Neural cell (in vitro differentiated cells): ENCODE measurements at regions not wholly inside any gene's neighbourhood (a gene's known extent, or its start where the extent isn't known, plus 50 kb on each side); places are given as distances from the start of the nearest gene placed in this dataset.

ENCODE experiments used
- H2AFZ ChIP-seq: fragments of 200-600, 300-800 bp; sonication (generic), shearing (Covaris generic); 2 replicates; pipeline ENCODE4 v1.6.0; 2014; ENCODE audit warnings: low read depth, mild to moderate bottlenecking, antibody characterized with exemption, low read length, moderate library complexity
- H3F3A ChIP-seq: fragments of 200-600 bp; shearing (Covaris generic); 2 replicates; pipeline ENCODE4 v1.6.1; 2016; ENCODE audit warnings: mild to moderate bottlenecking, moderate library complexity, mixed read lengths, antibody characterized with exemption, low read length; ENCODE audit not compliant: insufficient read depth, poor library complexity, severe bottlenecking
- H3K27ac ChIP-seq: fragments of 200-600, 300-800 bp; sonication (generic), shearing (Covaris generic); 2 replicates; pipeline ENCODE4 v1.5.1; 2014; ENCODE audit warnings: mild to moderate bottlenecking, low read length, moderate library complexity
- H3K27me3 ChIP-seq: fragments of 300-800, 200-600 bp; sonication (generic), shearing (Covaris generic); 2 replicates; pipeline ENCODE4 v1.6.0; 2014; ENCODE audit warnings: mild to moderate bottlenecking, low read depth, low read length, moderate library complexity; ENCODE audit not compliant: insufficient read depth
- H3K36me3 ChIP-seq: fragments of 300-800, 200-600 bp; sonication (generic), shearing (Covaris generic); 2 replicates; pipeline ENCODE4 v1.5.1; 2014; ENCODE audit warnings: mild to moderate bottlenecking, antibody characterized with exemption, low read length, moderate library complexity; ENCODE audit not compliant: insufficient read depth
- H3K4me2 ChIP-seq: fragments of 300-800, 200-600 bp; sonication (generic), shearing (Covaris generic); 2 replicates; pipeline ENCODE4 v1.6.0; 2014; ENCODE audit warnings: mild to moderate bottlenecking, low read length
- H3K4me3 ChIP-seq: fragments of 300-800, 200-600 bp; sonication (generic), shearing (Covaris generic); 2 replicates; pipeline ENCODE4 v1.5.1; 2014; ENCODE audit warnings: mild to moderate bottlenecking, low read length, moderate library complexity
- H3K79me2 ChIP-seq: fragments of 200-600 bp; shearing (Covaris generic); replicated peaks from 2 replicates; pipeline ENCODE4 v1.6.0; 2014; ENCODE audit warnings: mild to moderate bottlenecking, low read length, moderate library complexity; ENCODE audit not compliant: insufficient read depth
- H3K9ac ChIP-seq: fragments of 300-800, 200-600 bp; sonication (generic), shearing (Covaris generic); 2 replicates; pipeline ENCODE4 v1.6.1; 2016; ENCODE audit warnings: mild to moderate bottlenecking, low read length, mixed read lengths
- H3K9me2 ChIP-seq: fragments of 200-600 bp; shearing (Covaris generic); 2 replicates; pipeline ENCODE4 v1.6.1; 2016; ENCODE audit warnings: mild to moderate bottlenecking, low read length, mixed read lengths; ENCODE audit not compliant: insufficient read depth
- H3K9me3 ChIP-seq: fragments of 200-600, 300-800 bp; sonication (generic), shearing (Covaris generic); 2 replicates; pipeline ENCODE4 v1.6.1; 2016; ENCODE audit warnings: mild to moderate bottlenecking, mixed run types, low read length, moderate library complexity, mixed read lengths
- H4K20me1 ChIP-seq: fragments of 200-600 bp; shearing (Covaris generic); 2 replicates; pipeline ENCODE4 v1.6.1; 2016; ENCODE audit warnings: mild to moderate bottlenecking, mixed run types; ENCODE audit not compliant: insufficient read depth
- CTCF ChIP-seq: fragments of 450-650 bp; IDR thresholded peaks from 2 replicates; pipeline ENCODE4 v1.5.1; 2014; ENCODE audit warnings: antibody characterized with exemption, mild to moderate bottlenecking, moderate library complexity; ENCODE audit not compliant: poor library complexity, severe bottlenecking
- EP300 ChIP-seq: fragments of 450-650 bp; conservative IDR thresholded peaks from 2 replicates; pipeline ENCODE4 v1.6.1; 2014; ENCODE audit warnings: antibody characterized with exemption, mild to moderate bottlenecking, moderate library complexity; ENCODE audit not compliant: poor library complexity, severe bottlenecking
- EZH2 ChIP-seq: fragments of 200-600, 300-800 bp; shearing (Covaris generic), sonication (generic); IDR thresholded peaks from 2 replicates; pipeline ENCODE4 v1.6.1; 2014; ENCODE audit warnings: antibody characterized with exemption, low read length, borderline replicate concordance, mild to moderate bottlenecking; ENCODE audit not compliant: insufficient read depth, poor library complexity, severe bottlenecking
- MXI1 ChIP-seq: fragments of 450-650 bp; conservative IDR thresholded peaks from 2 replicates; pipeline ENCODE4 v1.6.1; 2014; ENCODE audit warnings: antibody characterized with exemption, mild to moderate bottlenecking; ENCODE audit not compliant: poor library complexity, severe bottlenecking
- POLR2AphosphoS5 ChIP-seq: IDR thresholded peaks from 2 replicates; pipeline ENCODE4 v1.6.1; 2012
- RAD21 ChIP-seq: fragments of 450-650 bp; conservative IDR thresholded peaks from 2 replicates; pipeline ENCODE4 v1.6.1; 2014; ENCODE audit warnings: antibody characterized with exemption, mild to moderate bottlenecking, moderate library complexity
- REST ChIP-seq: IDR thresholded peaks from 2 replicates; pipeline ENCODE4 v1.6.1; 2012; ENCODE audit warnings: borderline replicate concordance
- SMC3 ChIP-seq: fragments of 450-650 bp; conservative IDR thresholded peaks from 2 replicates; pipeline ENCODE4 v1.6.1; 2014; ENCODE audit warnings: antibody characterized with exemption, mild to moderate bottlenecking, moderate library complexity; ENCODE audit not compliant: poor library complexity
- TAF1 ChIP-seq: IDR thresholded peaks from 2 replicates; pipeline ENCODE4 v1.6.1; 2012; ENCODE audit warnings: low read depth

GRCh38 chr7:13627455-13627854, 362.0 kb downstream of the ETV1 start:
- H3K27ac ChIP-seq, result no peak overlapping the region
- H3K79me2 ChIP-seq, result no peaks in the 10 kb centered on the region
- no peak overlapping the region for H3K4me2 ChIP-seq
- H4K20me1 ChIP-seq, result no peaks in the 10 kb centered on the region
- no peak overlapping the region for H2AFZ ChIP-seq
- no peak overlapping the region for H3K9ac ChIP-seq
- H3K4me3 ChIP-seq, result no peak overlapping the region
- no peaks in the 10 kb centered on the region for H3F3A ChIP-seq
- no peaks in the 10 kb centered on the region for H3K27me3 ChIP-seq
- H3K9me3 ChIP-seq, result no peaks in the 10 kb centered on the region
- no peaks in the 10 kb centered on the region for H3K36me3 ChIP-seq
- TF ChIP-seq EZH2 (no peak), POLR2AphosphoS5 (no peak), CTCF (no peak), REST (no peak), MXI1 (no peak), EP300 (no peak), SMC3 (no peak), TAF1 (no peak), RAD21 (no peak)
- no peaks in the 10 kb centered on the region for H3K9me2 ChIP-seq

- no peak overlapping the region for H3K9ac ChIP-seq
- H3K27ac ChIP-seq, result no peak overlapping the region
- no peaks in the 10 kb centered on the region for H3K27me3 ChIP-seq
- no peaks in the 10 kb centered on the region for H3K9me2 ChIP-seq
- TF ChIP-seq CTCF (no peak), SMC3 (no peak), REST (no peak), POLR2AphosphoS5 (no peak), MXI1 (no peak), TAF1 (no peak), RAD21 (no peak), EZH2 (no peak), EP300 (no peak)
- H3K36me3 ChIP-seq, result no peaks in the 10 kb centered on the region
- no peak overlapping the region for H3K4me2 ChIP-seq
- no peak overlapping the region for H3K4me3 ChIP-seq
- H4K20me1 ChIP-seq, result no peaks in the 10 kb centered on the region
- H3K9me3 ChIP-seq, result no peaks in the 10 kb centered on the region
- H2AFZ ChIP-seq, result no peak overlapping the region
- no peaks in the 10 kb centered on the region for H3K79me2 ChIP-seq
- no peaks in the 10 kb centered on the region for H3F3A ChIP-seq
These were observed 361.0 kb downstream of the ETV1 start for GRCh38 chr7:13628239-13629001.
